GM23338 (cell line): ENCODE measurements at regions not wholly inside any gene's neighbourhood (a gene's known extent, or its start where the extent isn't known, plus 50 kb on each side); places are given as distances from the start of the nearest gene placed in this dataset.
"Not testable (repeated sequence)": the region's sequence is repeated elsewhere in the genome, so short reads cannot be mapped to it uniquely, and the experiment has no call there.

ENCODE experiments used
- CREB1 ChIP-seq: fragments of 250-450 bp; sonication (Bioruptor Pico); IDR thresholded peaks from 2 replicates; pipeline ENCODE4 v1.5.0; 2020; ENCODE audit warnings: low read depth, mild to moderate bottlenecking, moderate library complexity
- EZH2 ChIP-seq: fragments of 200-600 bp; sonication (generic); IDR thresholded peaks from one replicate; pipeline ENCODE4 v1.8.0; 2017; ENCODE audit warnings: antibody characterized with exemption, mild to moderate bottlenecking, low read depth; ENCODE audit not compliant: unreplicated experiment
- EZH2phosphoT487 ChIP-seq: fragments of 200-600 bp; sonication (generic); IDR thresholded peaks from one replicate; pipeline ENCODE4 v1.8.1; 2018; ENCODE audit warnings: antibody characterized with exemption; ENCODE audit not compliant: unreplicated experiment
- JUNB ChIP-seq: IDR thresholded peaks from one replicate; pipeline ENCODE4 v1.6.1; 2016; ENCODE audit warnings: antibody characterized with exemption; ENCODE audit not compliant: unreplicated experiment
- POLR2AphosphoS5 ChIP-seq: IDR thresholded peaks from 2 replicates; pipeline ENCODE4 v1.6.1; 2016; ENCODE audit warnings: antibody characterized with exemption, low read depth
- TF ChIP-seq, protein P1 (sequence below), 2 experiments: fragments of 200-600 bp in 1 of 2; sonication (generic) in 1 of 2; conservative IDR thresholded peaks; 2 replicates each; pipeline versions ENCODE4 v1.5.1 to v1.6.1; 2016 to 2017; ENCODE audit warnings: antibody characterized with exemption in 2 of 2, low read depth in 2 of 2, mild to moderate bottlenecking in 2 of 2, moderate library complexity in 1 of 2
- TF ChIP-seq, protein P2 (sequence below): IDR thresholded peaks from one replicate; pipeline ENCODE4 v1.6.1; 2018; ENCODE audit warnings: antibody characterized with exemption; ENCODE audit not compliant: unreplicated experiment

DNA sequence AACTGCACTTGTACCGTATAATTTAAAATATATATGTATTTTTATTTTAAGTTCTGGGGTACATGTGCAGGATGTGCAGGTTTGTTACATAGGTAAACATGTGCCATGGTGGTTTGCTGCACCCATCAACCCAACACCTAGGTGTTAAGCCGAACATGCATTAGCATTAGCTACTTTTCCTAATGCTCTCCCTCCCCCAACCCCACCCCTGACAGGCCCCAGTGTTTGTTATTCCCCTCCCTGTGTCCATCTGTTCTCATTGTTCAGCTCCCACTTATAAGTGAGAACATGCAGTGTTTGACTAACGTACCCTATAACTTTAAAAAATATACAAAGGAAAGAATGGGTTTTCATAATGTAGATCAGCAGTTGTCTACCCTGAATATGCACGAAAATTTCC, 303.5 kb upstream of the BRINP1 start:
- TF ChIP-seq, protein P1, sequence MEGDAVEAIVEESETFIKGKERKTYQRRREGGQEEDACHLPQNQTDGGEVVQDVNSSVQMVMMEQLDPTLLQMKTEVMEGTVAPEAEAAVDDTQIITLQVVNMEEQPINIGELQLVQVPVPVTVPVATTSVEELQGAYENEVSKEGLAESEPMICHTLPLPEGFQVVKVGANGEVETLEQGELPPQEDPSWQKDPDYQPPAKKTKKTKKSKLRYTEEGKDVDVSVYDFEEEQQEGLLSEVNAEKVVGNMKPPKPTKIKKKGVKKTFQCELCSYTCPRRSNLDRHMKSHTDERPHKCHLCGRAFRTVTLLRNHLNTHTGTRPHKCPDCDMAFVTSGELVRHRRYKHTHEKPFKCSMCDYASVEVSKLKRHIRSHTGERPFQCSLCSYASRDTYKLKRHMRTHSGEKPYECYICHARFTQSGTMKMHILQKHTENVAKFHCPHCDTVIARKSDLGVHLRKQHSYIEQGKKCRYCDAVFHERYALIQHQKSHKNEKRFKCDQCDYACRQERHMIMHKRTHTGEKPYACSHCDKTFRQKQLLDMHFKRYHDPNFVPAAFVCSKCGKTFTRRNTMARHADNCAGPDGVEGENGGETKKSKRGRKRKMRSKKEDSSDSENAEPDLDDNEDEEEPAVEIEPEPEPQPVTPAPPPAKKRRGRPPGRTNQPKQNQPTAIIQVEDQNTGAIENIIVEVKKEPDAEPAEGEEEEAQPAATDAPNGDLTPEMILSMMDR (conservative IDR thresholded peaks at IDR 0.05; ENCODE audit: low read depth in 2 of 2): not testable (repeated sequence)
- TF ChIP-seq, protein P2, sequence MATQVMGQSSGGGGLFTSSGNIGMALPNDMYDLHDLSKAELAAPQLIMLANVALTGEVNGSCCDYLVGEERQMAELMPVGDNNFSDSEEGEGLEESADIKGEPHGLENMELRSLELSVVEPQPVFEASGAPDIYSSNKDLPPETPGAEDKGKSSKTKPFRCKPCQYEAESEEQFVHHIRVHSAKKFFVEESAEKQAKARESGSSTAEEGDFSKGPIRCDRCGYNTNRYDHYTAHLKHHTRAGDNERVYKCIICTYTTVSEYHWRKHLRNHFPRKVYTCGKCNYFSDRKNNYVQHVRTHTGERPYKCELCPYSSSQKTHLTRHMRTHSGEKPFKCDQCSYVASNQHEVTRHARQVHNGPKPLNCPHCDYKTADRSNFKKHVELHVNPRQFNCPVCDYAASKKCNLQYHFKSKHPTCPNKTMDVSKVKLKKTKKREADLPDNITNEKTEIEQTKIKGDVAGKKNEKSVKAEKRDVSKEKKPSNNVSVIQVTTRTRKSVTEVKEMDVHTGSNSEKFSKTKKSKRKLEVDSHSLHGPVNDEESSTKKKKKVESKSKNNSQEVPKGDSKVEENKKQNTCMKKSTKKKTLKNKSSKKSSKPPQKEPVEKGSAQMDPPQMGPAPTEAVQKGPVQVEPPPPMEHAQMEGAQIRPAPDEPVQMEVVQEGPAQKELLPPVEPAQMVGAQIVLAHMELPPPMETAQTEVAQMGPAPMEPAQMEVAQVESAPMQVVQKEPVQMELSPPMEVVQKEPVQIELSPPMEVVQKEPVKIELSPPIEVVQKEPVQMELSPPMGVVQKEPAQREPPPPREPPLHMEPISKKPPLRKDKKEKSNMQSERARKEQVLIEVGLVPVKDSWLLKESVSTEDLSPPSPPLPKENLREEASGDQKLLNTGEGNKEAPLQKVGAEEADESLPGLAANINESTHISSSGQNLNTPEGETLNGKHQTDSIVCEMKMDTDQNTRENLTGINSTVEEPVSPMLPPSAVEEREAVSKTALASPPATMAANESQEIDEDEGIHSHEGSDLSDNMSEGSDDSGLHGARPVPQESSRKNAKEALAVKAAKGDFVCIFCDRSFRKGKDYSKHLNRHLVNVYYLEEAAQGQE: not testable (repeated sequence)
- not testable (repeated sequence) for TF ChIP-seq EZH2; CREB1 (CRISPR knock-in tag); EZH2phosphoT487; JUNB; POLR2AphosphoS5
